ENCODE measurements at regions not wholly inside any gene's neighbourhood (a gene's known extent, or its start where the extent isn't known, plus 50 kb on each side); places are given as distances from the start of the nearest gene placed in this dataset.

DNA sequence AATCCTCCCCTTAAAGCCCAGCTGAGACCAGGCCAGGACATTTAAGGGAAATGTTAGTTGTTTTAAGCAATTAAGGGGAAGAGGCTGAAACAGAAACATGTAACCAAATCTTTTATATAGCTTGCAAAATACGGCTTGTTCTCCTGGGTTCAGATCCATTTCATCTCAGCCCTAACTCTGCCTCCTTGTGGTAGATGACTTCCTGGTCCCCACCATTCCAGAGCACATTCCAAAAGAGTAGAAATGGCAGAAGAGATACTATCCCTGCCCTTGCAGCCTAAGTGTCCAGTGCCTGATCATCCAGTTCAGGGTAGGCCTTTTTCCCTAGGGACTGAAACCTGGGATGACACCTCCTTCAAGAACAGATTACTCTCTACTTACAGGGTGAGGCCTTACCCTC lies 266.2 kb upstream of the VEPH1 start:
- Histone ChIP-seq H3K36me3 (no peaks in the 10 kb centered on the region), H3K4me3 (no peak overlapping the region), H3K27ac (no peak overlapping the region), H3K27me3 (no peaks in the 10 kb centered on the region), H3K4me1 (no peaks in the 10 kb centered on the region), H3K9me3 (no peaks in the 10 kb centered on the region)
- intact Hi-C loops (cut with DNase I), result no loop called here
- DNase-seq (no peak), ATAC-seq (no peak)
- TF ChIP-seq, protein P1, sequence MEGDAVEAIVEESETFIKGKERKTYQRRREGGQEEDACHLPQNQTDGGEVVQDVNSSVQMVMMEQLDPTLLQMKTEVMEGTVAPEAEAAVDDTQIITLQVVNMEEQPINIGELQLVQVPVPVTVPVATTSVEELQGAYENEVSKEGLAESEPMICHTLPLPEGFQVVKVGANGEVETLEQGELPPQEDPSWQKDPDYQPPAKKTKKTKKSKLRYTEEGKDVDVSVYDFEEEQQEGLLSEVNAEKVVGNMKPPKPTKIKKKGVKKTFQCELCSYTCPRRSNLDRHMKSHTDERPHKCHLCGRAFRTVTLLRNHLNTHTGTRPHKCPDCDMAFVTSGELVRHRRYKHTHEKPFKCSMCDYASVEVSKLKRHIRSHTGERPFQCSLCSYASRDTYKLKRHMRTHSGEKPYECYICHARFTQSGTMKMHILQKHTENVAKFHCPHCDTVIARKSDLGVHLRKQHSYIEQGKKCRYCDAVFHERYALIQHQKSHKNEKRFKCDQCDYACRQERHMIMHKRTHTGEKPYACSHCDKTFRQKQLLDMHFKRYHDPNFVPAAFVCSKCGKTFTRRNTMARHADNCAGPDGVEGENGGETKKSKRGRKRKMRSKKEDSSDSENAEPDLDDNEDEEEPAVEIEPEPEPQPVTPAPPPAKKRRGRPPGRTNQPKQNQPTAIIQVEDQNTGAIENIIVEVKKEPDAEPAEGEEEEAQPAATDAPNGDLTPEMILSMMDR (IDR thresholded peaks at IDR 0.05), result no peak
- no peak for TF ChIP-seq POLR2A (IDR thresholded peaks at IDR 0.05)
- WGBS, 4 donors, result 65 to 82% (median 78%) methylated on average over 1 of the region's 1 CpG

DNA sequence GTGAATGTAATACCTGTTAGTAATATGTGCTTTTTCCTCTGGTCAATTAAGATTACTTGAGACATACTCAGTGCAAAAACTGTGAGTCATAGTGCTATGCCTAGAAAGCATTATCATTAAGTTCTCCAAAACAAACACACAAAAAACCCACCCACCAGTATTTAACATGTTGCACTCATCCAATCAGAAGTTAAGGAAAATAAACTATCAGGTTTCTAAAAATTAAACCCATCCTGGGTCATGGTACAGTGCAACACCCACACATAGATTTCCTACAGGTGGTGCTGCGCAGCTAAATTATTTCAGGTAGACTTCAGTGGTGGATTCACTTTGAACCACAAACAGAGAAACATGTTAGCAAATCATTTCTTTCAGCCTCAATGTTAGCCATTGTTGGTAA lies 264.4 kb upstream of the VEPH1 start:
- no peak for ATAC-seq

GRCh38 chr3:157763644-157764043 lies 260.4 kb upstream of the VEPH1 start:
- intact Hi-C loops (cut with DNase I), result no loop called here
- TF ChIP-seq, protein P1 (IDR thresholded peaks at IDR 0.05), result no peak
- no peak for TF ChIP-seq POLR2A (IDR thresholded peaks at IDR 0.05)
- Histone ChIP-seq H3K27ac (no peak overlapping the region), H3K9me3 (no peaks in the 10 kb centered on the region), H3K27me3 (no peaks in the 10 kb centered on the region), H3K36me3 (no peaks in the 10 kb centered on the region), H3K4me3 (no peak overlapping the region), H3K4me1 (no peaks in the 10 kb centered on the region)
- DNase-seq, result no peak
- no peak for ATAC-seq

More for the DNA sequence above, 264.4 kb upstream of the VEPH1 start:
- no peak overlapping the region for H3K27ac ChIP-seq
- H3K4me1 ChIP-seq, result no peaks in the 10 kb centered on the region
- no peaks in the 10 kb centered on the region for H3K36me3 ChIP-seq
- H3K9me3 ChIP-seq, result no peaks in the 10 kb centered on the region
- DNase-seq, result no peak
- H3K4me3 ChIP-seq, result no peak overlapping the region
- TF ChIP-seq, protein P1 (IDR thresholded peaks at IDR 0.05), result no peak
- TF ChIP-seq POLR2A (IDR thresholded peaks at IDR 0.05), result no peak
- H3K27me3 ChIP-seq, result no peaks in the 10 kb centered on the region
- intact Hi-C loops (cut with DNase I), result no loop called here
- 82 to 100% (median 98%) methylated on average over 1 of the region's 1 CpG for WGBS, 4 donors

- TF ChIP-seq, protein P1 (IDR thresholded peaks at IDR 0.05), result no peak
- no peak for TF ChIP-seq POLR2A (IDR thresholded peaks at IDR 0.05)
- DNase-seq (no peak), ATAC-seq (no peak)
- no peaks in the 10 kb centered on the region for H3K36me3 ChIP-seq
- H3K4me3 ChIP-seq, result no peak overlapping the region
- H3K27me3 ChIP-seq, result no peaks in the 10 kb centered on the region
- WGBS, 4 donors, result 55 to 65% (median 61%) methylated on average over 4 of the region's 4 CpGs
- H3K4me1 ChIP-seq, result no peaks in the 10 kb centered on the region
- H3K27ac ChIP-seq, result peak overlapping the region in 1 of 12 donors; percentile 19
- H3K9me3 ChIP-seq, result no peaks in the 10 kb centered on the region
- intact Hi-C loops (cut with DNase I), result no loop called here
Measured at GRCh38 chr3:157759311-157759710, 256.1 kb upstream of the VEPH1 start.
